ENCODE measurements at regions not wholly inside any gene's neighbourhood (a gene's known extent, or its start where the extent isn't known, plus 50 kb on each side); places are given as distances from the start of the nearest gene placed in this dataset.

GRCh38 chr18:22045221-22045918 is 124.0 kb upstream of the GATA6 start:
- peaks cover 3% of the 10 kb centered on the region for H3K9me3 ChIP-seq (replicated peaks; ENCODE audit: low read length)
- H3K4me2 ChIP-seq (ENCODE audit: low read length) = no peak overlapping the region
- H3K27me3 ChIP-seq (ENCODE audit: control insufficient read depth, insufficient read depth, low read length) = no peaks in the 10 kb centered on the region
- H3K4me3 ChIP-seq (ENCODE audit: low read length) = no peak overlapping the region
- no peaks in the 10 kb centered on the region for H3K4me1 ChIP-seq (ENCODE audit: control insufficient read depth, insufficient read depth, low read length)
- H3K36me3 ChIP-seq (ENCODE audit: insufficient read depth, low read length) = no peaks in the 10 kb centered on the region
- no peak overlapping the region for H3K9ac ChIP-seq (ENCODE audit: low read depth, low read length)

- no peak overlapping the region for H3K4me3 ChIP-seq (ENCODE audit: low read length)
- H3K4me2 ChIP-seq (ENCODE audit: low read length) = no peak overlapping the region
- H3K27me3 ChIP-seq (ENCODE audit: control insufficient read depth, insufficient read depth, low read length) = no peaks in the 10 kb centered on the region
- no peaks in the 10 kb centered on the region for H3K4me1 ChIP-seq (ENCODE audit: control insufficient read depth, insufficient read depth, low read length)
- no peaks in the 10 kb centered on the region for H3K36me3 ChIP-seq (ENCODE audit: insufficient read depth, low read length)
- H3K9me3 ChIP-seq (replicated peaks; ENCODE audit: low read length) = peaks cover 3% of the 10 kb centered on the region
- H3K9ac ChIP-seq (ENCODE audit: low read depth, low read length) = no peak overlapping the region
Observed at GRCh38 chr18:22046473-22046872, 122.9 kb upstream of the GATA6 start.

- no peaks in the 10 kb centered on the region for H3K4me1 ChIP-seq (ENCODE audit: control insufficient read depth, insufficient read depth, low read length)
- H3K9ac ChIP-seq (ENCODE audit: low read depth, low read length) = no peak overlapping the region
- no peaks in the 10 kb centered on the region for H3K27me3 ChIP-seq (ENCODE audit: control insufficient read depth, insufficient read depth, low read length)
- H3K4me2 ChIP-seq (ENCODE audit: low read length) = no peak overlapping the region
- peaks cover 3% of the 10 kb centered on the region for H3K9me3 ChIP-seq (replicated peaks; ENCODE audit: low read length)
- H3K4me3 ChIP-seq (ENCODE audit: low read length) = no peak overlapping the region
- H3K36me3 ChIP-seq (ENCODE audit: insufficient read depth, low read length) = no peaks in the 10 kb centered on the region
Observed at GRCh38 chr18:22047485-22047884, 121.9 kb upstream of the GATA6 start.

- Histone ChIP-seq H3K36me3 (ENCODE audit: insufficient read depth, low read length) (no peaks in the 10 kb centered on the region), H3K4me3 (ENCODE audit: low read length) (no peak overlapping the region), H3K9me3 (replicated peaks; ENCODE audit: low read length) (peaks cover 3% of the 10 kb centered on the region), H3K4me2 (ENCODE audit: low read length) (no peak overlapping the region), H3K9ac (ENCODE audit: low read depth, low read length) (no peak overlapping the region), H3K4me1 (ENCODE audit: control insufficient read depth, insufficient read depth, low read length) (no peaks in the 10 kb centered on the region), H3K27me3 (ENCODE audit: control insufficient read depth, insufficient read depth, low read length) (no peaks in the 10 kb centered on the region)
Observed at GRCh38 chr18:22048221-22048620, 121.2 kb upstream of the GATA6 start.

GRCh38 chr18:22048932-22049615 is 120.3 kb upstream of the GATA6 start:
- Histone ChIP-seq H3K4me2 (ENCODE audit: low read length) (no peak overlapping the region), H3K27me3 (ENCODE audit: control insufficient read depth, insufficient read depth, low read length) (no peaks in the 10 kb centered on the region), H3K36me3 (ENCODE audit: insufficient read depth, low read length) (no peaks in the 10 kb centered on the region), H3K9ac (ENCODE audit: low read depth, low read length) (no peak overlapping the region), H3K4me3 (ENCODE audit: low read length) (no peak overlapping the region), H3K4me1 (ENCODE audit: control insufficient read depth, insufficient read depth, low read length) (no peaks in the 10 kb centered on the region), H3K9me3 (replicated peaks; ENCODE audit: low read length) (peaks cover 3% of the 10 kb centered on the region)

GRCh38 chr18:22052405-22053105 is 116.8 kb upstream of the GATA6 start:
- Histone ChIP-seq H3K27me3 (ENCODE audit: control insufficient read depth, insufficient read depth, low read length) (no peaks in the 10 kb centered on the region), H3K9ac (ENCODE audit: low read depth, low read length) (no peak overlapping the region), H3K4me2 (ENCODE audit: low read length) (no peak overlapping the region), H3K4me3 (ENCODE audit: low read length) (no peak overlapping the region), H3K36me3 (ENCODE audit: insufficient read depth, low read length) (no peaks in the 10 kb centered on the region), H3K9me3 (replicated peaks; ENCODE audit: low read length) (no peaks in the 10 kb centered on the region), H3K4me1 (ENCODE audit: control insufficient read depth, insufficient read depth, low read length) (no peaks in the 10 kb centered on the region)

GRCh38 chr18:22055466-22056238 is 113.7 kb upstream of the GATA6 start:
- Histone ChIP-seq H3K9me3 (replicated peaks; ENCODE audit: low read length) (no peaks in the 10 kb centered on the region), H3K4me2 (ENCODE audit: low read length) (no peak overlapping the region), H3K36me3 (ENCODE audit: insufficient read depth, low read length) (no peaks in the 10 kb centered on the region), H3K4me1 (ENCODE audit: control insufficient read depth, insufficient read depth, low read length) (no peaks in the 10 kb centered on the region), H3K27me3 (ENCODE audit: control insufficient read depth, insufficient read depth, low read length) (no peaks in the 10 kb centered on the region), H3K9ac (ENCODE audit: low read depth, low read length) (no peak overlapping the region), H3K4me3 (ENCODE audit: low read length) (no peak overlapping the region)

GRCh38 chr18:22056950-22057349 is 112.4 kb upstream of the GATA6 start:
- Histone ChIP-seq H3K27me3 (ENCODE audit: control insufficient read depth, insufficient read depth, low read length) (no peaks in the 10 kb centered on the region), H3K36me3 (ENCODE audit: insufficient read depth, low read length) (no peaks in the 10 kb centered on the region), H3K9ac (ENCODE audit: low read depth, low read length) (no peak overlapping the region), H3K9me3 (replicated peaks; ENCODE audit: low read length) (no peaks in the 10 kb centered on the region), H3K4me2 (ENCODE audit: low read length) (no peak overlapping the region), H3K4me1 (ENCODE audit: control insufficient read depth, insufficient read depth, low read length) (no peaks in the 10 kb centered on the region), H3K4me3 (ENCODE audit: low read length) (no peak overlapping the region)

GRCh38 chr18:22057908-22058527 is 111.4 kb upstream of the GATA6 start:
- Histone ChIP-seq H3K36me3 (ENCODE audit: insufficient read depth, low read length) (no peaks in the 10 kb centered on the region), H3K27me3 (ENCODE audit: control insufficient read depth, insufficient read depth, low read length) (no peaks in the 10 kb centered on the region), H3K9me3 (replicated peaks; ENCODE audit: low read length) (no peaks in the 10 kb centered on the region), H3K9ac (ENCODE audit: low read depth, low read length) (no peak overlapping the region), H3K4me1 (ENCODE audit: control insufficient read depth, insufficient read depth, low read length) (no peaks in the 10 kb centered on the region), H3K4me3 (ENCODE audit: low read length) (no peak overlapping the region), H3K4me2 (ENCODE audit: low read length) (no peak overlapping the region)

- H3K4me2 ChIP-seq (ENCODE audit: low read length) = no peak overlapping the region
- H3K27me3 ChIP-seq (ENCODE audit: control insufficient read depth, insufficient read depth, low read length) = no peaks in the 10 kb centered on the region
- H3K9me3 ChIP-seq (replicated peaks; ENCODE audit: low read length) = no peaks in the 10 kb centered on the region
- no peaks in the 10 kb centered on the region for H3K4me1 ChIP-seq (ENCODE audit: control insufficient read depth, insufficient read depth, low read length)
- H3K36me3 ChIP-seq (ENCODE audit: insufficient read depth, low read length) = no peaks in the 10 kb centered on the region
- H3K4me3 ChIP-seq (ENCODE audit: low read length) = no peak overlapping the region
- H3K9ac ChIP-seq (ENCODE audit: low read depth, low read length) = no peak overlapping the region
Observed at GRCh38 chr18:22060361-22060760, 109.0 kb upstream of the GATA6 start.

- Histone ChIP-seq H3K4me1 (ENCODE audit: control insufficient read depth, insufficient read depth, low read length) (no peaks in the 10 kb centered on the region), H3K36me3 (ENCODE audit: insufficient read depth, low read length) (no peaks in the 10 kb centered on the region), H3K4me2 (ENCODE audit: low read length) (no peak overlapping the region), H3K9ac (ENCODE audit: low read depth, low read length) (no peak overlapping the region), H3K9me3 (replicated peaks; ENCODE audit: low read length) (peaks cover 7% of the 10 kb centered on the region), H3K4me3 (ENCODE audit: low read length) (no peak overlapping the region), H3K27me3 (ENCODE audit: control insufficient read depth, insufficient read depth, low read length) (no peaks in the 10 kb centered on the region)
Observed at GRCh38 chr18:22063102-22063501, 106.3 kb upstream of the GATA6 start.
